WTC11 (cell line): ENCODE measurements at regions not wholly inside any gene's neighbourhood (a gene's known extent, or its start where the extent isn't known, plus 50 kb on each side); places are given as distances from the start of the nearest gene placed in this dataset.

Source experiments
- ATAC-seq: fragments of 200-7000 bp; cut with Tn5 transposase; 2 replicates; pipeline ENCODE4 v1.10.0; 2021; ENCODE audit warnings: mild to moderate bottlenecking, moderate library complexity
- CTCF ChIA-PET: fragments of 300-600 bp; sonication (Branson Sonifier 250); formaldehyde crosslinking; loops from one replicate; lab custom pipeline; 2021; ENCODE audit warnings: antibody characterized with exemption; lab: Charles Lee
- POLR2A ChIA-PET: fragments of 350-600 bp; sonication (Branson Sonifier 250); formaldehyde crosslinking; loops from one replicate; lab custom pipeline; 2021; ENCODE audit warnings: antibody characterized with exemption; lab: Charles Lee
- DNase-seq: peaks from one replicate; pipeline ENCODE4 v3.0.0; 2021; ENCODE audit warnings: low spot score
- H3K27ac Mint-ChIP-seq: 2 replicates; pipeline ENCODE4 v1.8.0; 2021; ENCODE audit warnings: mixed read lengths
- H3K27me3 Mint-ChIP-seq: 2 replicates; pipeline ENCODE4 v1.8.0; 2021; ENCODE audit warnings: low read depth, mild to moderate bottlenecking, moderate library complexity, mixed read lengths
- H3K36me3 Mint-ChIP-seq: 2 replicates; pipeline ENCODE4 v1.8.0; 2021; ENCODE audit warnings: mixed read lengths
- H3K4me1 Mint-ChIP-seq: 2 replicates; pipeline ENCODE4 v1.8.0; 2022; ENCODE audit warnings: mixed read lengths
- H3K4me3 Mint-ChIP-seq: 2 replicates; pipeline ENCODE4 v1.8.0; 2021; ENCODE audit warnings: mild to moderate bottlenecking, moderate library complexity, mixed read lengths
- H3K9me3 Mint-ChIP-seq: 2 replicates; pipeline ENCODE4 v1.8.0; 2021; ENCODE audit warnings: mixed read lengths
- ARID4B ChIP-seq: sonication (generic); formaldehyde crosslinking; IDR thresholded peaks from 2 replicates; pipeline ENCODE4 v1.8.0; 2023; ENCODE audit warnings: missing genetic modification reagents, mild to moderate bottlenecking, borderline replicate concordance
- E2F4 ChIP-seq: sonication (generic); formaldehyde crosslinking; IDR thresholded peaks from 2 replicates; pipeline ENCODE4 v1.8.1; 2022; ENCODE audit warnings: low read depth, mild to moderate bottlenecking, moderate library complexity, missing genetic modification reagents, borderline replicate concordance
- ELF4 ChIP-seq: sonication (generic); formaldehyde crosslinking; IDR thresholded peaks from 2 replicates; pipeline ENCODE4 v1.8.1; 2022; ENCODE audit warnings: low read depth, mild to moderate bottlenecking, moderate library complexity, missing genetic modification reagents
- ESRRA ChIP-seq: sonication (generic); formaldehyde crosslinking; IDR thresholded peaks from 2 replicates; pipeline ENCODE4 v1.8.1; 2022; ENCODE audit warnings: mild to moderate bottlenecking, missing genetic modification reagents, borderline replicate concordance
- FOXJ3 ChIP-seq: sonication (generic); formaldehyde crosslinking; IDR thresholded peaks from 2 replicates; pipeline ENCODE4 v1.9.0; 2021; ENCODE audit warnings: missing genetic modification reagents, mild to moderate bottlenecking, borderline replicate concordance
- GRHL2 ChIP-seq: fragments of 250-450 bp; sonication (Bioruptor Pico); IDR thresholded peaks from 2 replicates; pipeline ENCODE4 v1.8.0; 2022; ENCODE audit warnings: mild to moderate bottlenecking, moderate library complexity; ENCODE audit not compliant: insufficient replicate concordance, severe bottlenecking
- HMGA2 ChIP-seq: fragments of 250-450 bp; sonication (Bioruptor Pico); IDR thresholded peaks from 2 replicates; pipeline ENCODE4 v1.4.0; 2021; ENCODE audit warnings: mild to moderate bottlenecking, moderate library complexity
- JUN ChIP-seq: sonication (generic); formaldehyde crosslinking; IDR thresholded peaks from 2 replicates; pipeline ENCODE4 v1.8.0; 2023; ENCODE audit warnings: mild to moderate bottlenecking, missing genetic modification reagents
- MYBL2 ChIP-seq: sonication (generic); formaldehyde crosslinking; IDR thresholded peaks from 2 replicates; pipeline ENCODE4 v1.8.1; 2023; ENCODE audit warnings: mild to moderate bottlenecking, moderate library complexity, missing genetic modification reagents
- PREB ChIP-seq: sonication (generic); formaldehyde crosslinking; IDR thresholded peaks from 2 replicates; pipeline ENCODE4 v1.8.1; 2022; ENCODE audit warnings: mild to moderate bottlenecking, missing genetic modification reagents, moderate library complexity, borderline replicate concordance
- SOX15 ChIP-seq: fragments of 250-450 bp; sonication (Bioruptor Pico); IDR thresholded peaks from 2 replicates; pipeline ENCODE4 v1.9.0; 2021; ENCODE audit warnings: mild to moderate bottlenecking
- STAT6 ChIP-seq: sonication (generic); formaldehyde crosslinking; conservative IDR thresholded peaks from 2 replicates; pipeline ENCODE4 v1.8.1; 2023; ENCODE audit warnings: mild to moderate bottlenecking, low read depth, missing genetic modification reagents, moderate library complexity
- ZNF219 ChIP-seq: sonication (generic); formaldehyde crosslinking; IDR thresholded peaks from 2 replicates; pipeline ENCODE4 v1.8.0; 2023; ENCODE audit warnings: missing genetic modification reagents, mild to moderate bottlenecking, borderline replicate concordance
- ZNF416 ChIP-seq: fragments of 250-450 bp; sonication (Bioruptor Pico); IDR thresholded peaks from 2 replicates; pipeline ENCODE4 v1.9.0; 2021; ENCODE audit warnings: mild to moderate bottlenecking, inconsistent platforms
- ZNF423 ChIP-seq: fragments of 250-450 bp; sonication (Bioruptor Pico); IDR thresholded peaks from 2 replicates; pipeline ENCODE4 v2.1.2; 2022; ENCODE audit warnings: mild to moderate bottlenecking, moderate library complexity
- ZNF425 ChIP-seq: fragments of 250-450 bp; sonication (Bioruptor Pico); conservative IDR thresholded peaks from 2 replicates; pipeline ENCODE4 v1.9.0; 2021; ENCODE audit warnings: mild to moderate bottlenecking
- ZNF512 ChIP-seq: sonication (generic); formaldehyde crosslinking; IDR thresholded peaks from 2 replicates; pipeline ENCODE4 v1.8.1; 2022; ENCODE audit warnings: missing genetic modification reagents, borderline replicate concordance
- TF ChIP-seq, protein P1 (sequence below): sonication (generic); formaldehyde crosslinking; conservative IDR thresholded peaks from 2 replicates; pipeline ENCODE4 v1.8.1; 2022; ENCODE audit warnings: mild to moderate bottlenecking, missing genetic modification reagents
- TF ChIP-seq, protein P2 (sequence below): sonication (generic); formaldehyde crosslinking; IDR thresholded peaks from 2 replicates; pipeline ENCODE4 v1.8.1; 2023; ENCODE audit warnings: mild to moderate bottlenecking, missing genetic modification reagents, borderline replicate concordance

- CTCF ChIA-PET: no interaction called here
- Mint-ChIP-seq H3K27ac (no peak overlapping the region), H3K27me3 (peaks cover 5% of the 10 kb centered on the region; the same call in 1 of the 2 replicates), H3K4me1 (0 out of 2 replicates have a peak, but pooled peaks cover 2% of the 10 kb centered on the region), H3K9me3 (no peaks in the 10 kb centered on the region), H3K36me3 (no peaks in the 10 kb centered on the region), H3K4me3 (no peak overlapping the region)
- POLR2A ChIA-PET: no interaction called here
- DNase-seq: no peak
- TF ChIP-seq ARID4B (CRISPR knock-in tag) (no peak), E2F4 (no peak), ELF4 (no peak), HMGA2 (CRISPR knock-in tag) (no peak), JUN (CRISPR knock-in tag) (no peak), SOX15 (CRISPR knock-in tag) (no peak), GRHL2 (CRISPR knock-in tag) (no peak), ZNF416 (CRISPR knock-in tag) (no peak), ZNF423 (CRISPR knock-in tag) (no peak), ZNF219 (CRISPR knock-in tag) (no peak), PREB (no peak), STAT6 (CRISPR knock-in tag) (no peak), ZNF425 (CRISPR knock-in tag) (no peak), FOXJ3 (no peak), ESRRA (no peak), ZNF512 (CRISPR knock-in tag) (no peak), MYBL2 (CRISPR knock-in tag) (no peak)
- TF ChIP-seq, protein P1, sequence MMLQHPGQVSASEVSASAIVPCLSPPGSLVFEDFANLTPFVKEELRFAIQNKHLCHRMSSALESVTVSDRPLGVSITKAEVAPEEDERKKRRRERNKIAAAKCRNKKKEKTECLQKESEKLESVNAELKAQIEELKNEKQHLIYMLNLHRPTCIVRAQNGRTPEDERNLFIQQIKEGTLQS (CRISPR knock-in tag): no peak
- TF ChIP-seq, protein P2, sequence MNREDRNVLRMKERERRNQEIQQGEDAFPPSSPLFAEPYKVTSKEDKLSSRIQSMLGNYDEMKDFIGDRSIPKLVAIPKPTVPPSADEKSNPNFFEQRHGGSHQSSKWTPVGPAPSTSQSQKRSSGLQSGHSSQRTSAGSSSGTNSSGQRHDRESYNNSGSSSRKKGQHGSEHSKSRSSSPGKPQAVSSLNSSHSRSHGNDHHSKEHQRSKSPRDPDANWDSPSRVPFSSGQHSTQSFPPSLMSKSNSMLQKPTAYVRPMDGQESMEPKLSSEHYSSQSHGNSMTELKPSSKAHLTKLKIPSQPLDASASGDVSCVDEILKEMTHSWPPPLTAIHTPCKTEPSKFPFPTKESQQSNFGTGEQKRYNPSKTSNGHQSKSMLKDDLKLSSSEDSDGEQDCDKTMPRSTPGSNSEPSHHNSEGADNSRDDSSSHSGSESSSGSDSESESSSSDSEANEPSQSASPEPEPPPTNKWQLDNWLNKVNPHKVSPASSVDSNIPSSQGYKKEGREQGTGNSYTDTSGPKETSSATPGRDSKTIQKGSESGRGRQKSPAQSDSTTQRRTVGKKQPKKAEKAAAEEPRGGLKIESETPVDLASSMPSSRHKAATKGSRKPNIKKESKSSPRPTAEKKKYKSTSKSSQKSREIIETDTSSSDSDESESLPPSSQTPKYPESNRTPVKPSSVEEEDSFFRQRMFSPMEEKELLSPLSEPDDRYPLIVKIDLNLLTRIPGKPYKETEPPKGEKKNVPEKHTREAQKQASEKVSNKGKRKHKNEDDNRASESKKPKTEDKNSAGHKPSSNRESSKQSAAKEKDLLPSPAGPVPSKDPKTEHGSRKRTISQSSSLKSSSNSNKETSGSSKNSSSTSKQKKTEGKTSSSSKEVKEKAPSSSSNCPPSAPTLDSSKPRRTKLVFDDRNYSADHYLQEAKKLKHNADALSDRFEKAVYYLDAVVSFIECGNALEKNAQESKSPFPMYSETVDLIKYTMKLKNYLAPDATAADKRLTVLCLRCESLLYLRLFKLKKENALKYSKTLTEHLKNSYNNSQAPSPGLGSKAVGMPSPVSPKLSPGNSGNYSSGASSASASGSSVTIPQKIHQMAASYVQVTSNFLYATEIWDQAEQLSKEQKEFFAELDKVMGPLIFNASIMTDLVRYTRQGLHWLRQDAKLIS (CRISPR knock-in tag): no peak
- no peak for ATAC-seq
These were observed 146.1 kb upstream of the PBDC1 start for GRCh38 chrX:76026751-76027150.
